ENCODE measurements at regions not wholly inside any gene's neighbourhood (a gene's known extent, or its start where the extent isn't known, plus 50 kb on each side); places are given as distances from the start of the nearest gene placed in this dataset.

DNA sequence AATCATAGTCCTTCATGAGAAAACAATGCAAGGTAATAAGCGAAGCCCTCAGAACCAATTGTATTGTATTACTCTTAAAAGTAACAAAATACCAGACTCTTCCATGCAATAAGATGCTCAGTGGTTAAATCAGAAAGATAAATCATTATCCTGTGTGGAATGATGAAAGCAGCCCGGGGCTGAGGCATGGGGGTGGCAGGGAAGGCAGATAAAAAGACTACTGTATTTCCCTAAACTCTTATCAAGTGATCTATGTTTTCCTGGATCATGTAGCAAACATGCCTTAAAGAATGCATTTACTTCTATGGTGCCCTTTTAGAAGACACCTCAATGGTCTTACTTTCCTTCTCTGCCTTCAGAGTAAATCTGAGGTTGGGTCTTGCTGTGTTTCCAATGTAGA, 105.6 kb upstream of the DAPK1 start:
- H3K4me2 ChIP-seq (ENCODE audit: insufficient read depth, low read length) = no peak overlapping the region
- peaks cover 20% of the 10 kb centered on the region for H3K27me3 ChIP-seq (ENCODE audit: insufficient read depth, low read length)
- H2AFZ ChIP-seq (ENCODE audit: low read length) = no peak overlapping the region
- DNase-seq (ENCODE audit: insufficient read length, low spot score, missing footprints) = no peak
- H4K20me1 ChIP-seq (ENCODE audit: insufficient read depth, low read length) = no peaks in the 10 kb centered on the region
- no peaks in the 10 kb centered on the region for H3K36me3 ChIP-seq (ENCODE audit: insufficient read depth, low read length)
- TF ChIP-seq CTCF (IDR thresholded peaks at IDR 0.05; ENCODE audit: extremely low read depth, low read depth, low read length) = no peak
- H3K79me2 ChIP-seq (ENCODE audit: insufficient read depth, low read length) = no peaks in the 10 kb centered on the region
- no peaks in the 10 kb centered on the region for H3K9me3 ChIP-seq (ENCODE audit: low read depth, low read length)
- H3K4me3 ChIP-seq (ENCODE audit: insufficient read depth, low read length) = no peak overlapping the region
- peaks cover 10% of the 10 kb centered on the region for H3K4me1 ChIP-seq (ENCODE audit: insufficient read depth, low read length)
- H3K27ac ChIP-seq (ENCODE audit: low read depth, low read length) = no peak overlapping the region

- no peak overlapping the region for H2AFZ ChIP-seq (ENCODE audit: low read length)
- H4K20me1 ChIP-seq (ENCODE audit: insufficient read depth, low read length) = no peaks in the 10 kb centered on the region
- H3K36me3 ChIP-seq (ENCODE audit: insufficient read depth, low read length) = no peaks in the 10 kb centered on the region
- TF ChIP-seq CTCF (IDR thresholded peaks at IDR 0.05; ENCODE audit: extremely low read depth, low read depth, low read length) = no peak
- H3K27ac ChIP-seq (ENCODE audit: low read depth, low read length) = no peak overlapping the region
- H3K27me3 ChIP-seq (ENCODE audit: insufficient read depth, low read length) = peaks cover 20% of the 10 kb centered on the region
- H3K4me1 ChIP-seq (ENCODE audit: insufficient read depth, low read length) = peaks cover 6% of the 10 kb centered on the region
- H3K9me3 ChIP-seq (ENCODE audit: low read depth, low read length) = no peaks in the 10 kb centered on the region
- no peak for DNase-seq (ENCODE audit: insufficient read length, low spot score, missing footprints)
- no peak overlapping the region for H3K4me3 ChIP-seq (ENCODE audit: insufficient read depth, low read length)
- no peak overlapping the region for H3K4me2 ChIP-seq (ENCODE audit: insufficient read depth, low read length)
- no peaks in the 10 kb centered on the region for H3K79me2 ChIP-seq (ENCODE audit: insufficient read depth, low read length)
Observed at GRCh38 chr9:87393706-87394230, 103.9 kb upstream of the DAPK1 start.

- H4K20me1 ChIP-seq (ENCODE audit: insufficient read depth, low read length) = no peaks in the 10 kb centered on the region
- H3K4me2 ChIP-seq (ENCODE audit: insufficient read depth, low read length) = no peak overlapping the region
- no peaks in the 10 kb centered on the region for H3K79me2 ChIP-seq (ENCODE audit: insufficient read depth, low read length)
- DNase-seq (ENCODE audit: insufficient read length, low spot score, missing footprints) = no peak
- H3K27ac ChIP-seq (ENCODE audit: low read depth, low read length) = no peak overlapping the region
- no peak overlapping the region for H2AFZ ChIP-seq (ENCODE audit: low read length)
- TF ChIP-seq CTCF (IDR thresholded peaks at IDR 0.05; ENCODE audit: extremely low read depth, low read depth, low read length) = no peak
- no peaks in the 10 kb centered on the region for H3K4me1 ChIP-seq (ENCODE audit: insufficient read depth, low read length)
- peaks cover 17% of the 10 kb centered on the region for H3K27me3 ChIP-seq (ENCODE audit: insufficient read depth, low read length)
- no peak overlapping the region for H3K4me3 ChIP-seq (ENCODE audit: insufficient read depth, low read length)
- no peaks in the 10 kb centered on the region for H3K36me3 ChIP-seq (ENCODE audit: insufficient read depth, low read length)
- H3K9me3 ChIP-seq (ENCODE audit: low read depth, low read length) = no peaks in the 10 kb centered on the region
Observed at GRCh38 chr9:87395804-87396479, 101.7 kb upstream of the DAPK1 start.

DNA sequence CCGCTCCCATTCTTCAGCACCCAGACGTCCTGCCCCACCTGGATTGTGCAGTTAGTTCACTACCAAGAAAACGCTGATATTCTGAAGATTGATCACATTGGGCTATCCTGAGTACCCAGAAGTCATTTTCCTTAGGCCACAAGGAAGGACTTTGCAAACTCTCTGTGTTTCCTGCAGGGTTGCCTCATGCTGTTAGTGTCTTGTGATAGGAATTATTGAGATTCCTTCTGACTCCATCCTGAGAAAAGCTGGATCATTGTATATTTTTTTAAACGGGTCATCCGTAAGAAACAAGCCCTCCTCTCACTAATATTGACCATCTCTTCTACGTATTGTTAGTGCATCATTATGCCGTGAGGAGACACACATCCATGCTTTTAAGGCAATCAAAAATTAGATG, 96.0 kb upstream of the DAPK1 start:
- H3K79me2 ChIP-seq (ENCODE audit: insufficient read depth, low read length) = no peaks in the 10 kb centered on the region
- no peak for DNase-seq (ENCODE audit: insufficient read length, low spot score, missing footprints)
- no peak for TF ChIP-seq CTCF (IDR thresholded peaks at IDR 0.05; ENCODE audit: extremely low read depth, low read depth, low read length)
- H4K20me1 ChIP-seq (ENCODE audit: insufficient read depth, low read length) = no peaks in the 10 kb centered on the region
- no peaks in the 10 kb centered on the region for H3K36me3 ChIP-seq (ENCODE audit: insufficient read depth, low read length)
- no peak overlapping the region for H3K27ac ChIP-seq (ENCODE audit: low read depth, low read length)
- H3K4me3 ChIP-seq (ENCODE audit: insufficient read depth, low read length) = no peak overlapping the region
- H2AFZ ChIP-seq (ENCODE audit: low read length) = no peak overlapping the region
- H3K4me2 ChIP-seq (ENCODE audit: insufficient read depth, low read length) = no peak overlapping the region
- peaks cover 13% of the 10 kb centered on the region for H3K27me3 ChIP-seq (ENCODE audit: insufficient read depth, low read length)
- H3K4me1 ChIP-seq (ENCODE audit: insufficient read depth, low read length) = no peaks in the 10 kb centered on the region
- H3K9me3 ChIP-seq (ENCODE audit: low read depth, low read length) = no peaks in the 10 kb centered on the region

All from osteoblast (primary cell).